Liver (tissue), 8 donors: ENCODE measurements at regions not wholly inside any gene's neighbourhood (a gene's known extent, or its start where the extent isn't known, plus 50 kb on each side); places are given as distances from the start of the nearest gene placed in this dataset.

Source experiments
- DNase-seq: peaks from one replicate; pipeline ENCODE4 v3.0.0-alpha.2; 2017; ENCODE audit warnings: low spot score
- H3K27ac ChIP-seq, 2 donors: one replicate each; pipeline ENCODE4 v1.7.0; 2013; ENCODE audit warnings: inconsistent platforms in 2 of 2, low read length in 2 of 2, control low read depth in 1 of 2, low read depth in 1 of 2, mild to moderate bottlenecking in 1 of 2
- H3K27me3 ChIP-seq, 4 donors: one replicate each; pipeline versions ENCODE4 v1.6.1 to v1.7.0; 2013; ENCODE audit warnings: low read length in 3 of 4, inconsistent platforms in 1 of 4, mild to moderate bottlenecking in 1 of 4, moderate library complexity in 1 of 4; ENCODE audit not compliant: control insufficient read depth in 4 of 4, insufficient read depth in 4 of 4
- H3K36me3 ChIP-seq, 4 donors: one replicate each; pipeline versions ENCODE4 v1.6.1 to v1.7.0; 2013; ENCODE audit warnings: low read length in 3 of 4, mild to moderate bottlenecking in 3 of 4, low read depth in 1 of 4, moderate library complexity in 1 of 4; ENCODE audit not compliant: control insufficient read depth in 4 of 4, insufficient read depth in 3 of 4
- H3K4me1 ChIP-seq, 4 donors: one replicate each; pipeline versions ENCODE4 v1.6.1 to v1.7.0; 2013; ENCODE audit warnings: low read length in 3 of 4, mild to moderate bottlenecking in 3 of 4, moderate library complexity in 1 of 4; ENCODE audit not compliant: control insufficient read depth in 4 of 4, insufficient read depth in 4 of 4
- H3K4me3 ChIP-seq, 3 donors: one replicate each; pipeline versions ENCODE4 v1.6.1 to v1.7.0; 2013; ENCODE audit warnings: low read length in 3 of 3, control low read depth in 1 of 3, low read depth in 1 of 3, mild to moderate bottlenecking in 1 of 3
- H3K9ac ChIP-seq, 2 donors: one replicate each; pipeline ENCODE4 v1.7.0; 2013; ENCODE audit warnings: low read length in 2 of 2, mild to moderate bottlenecking in 2 of 2, moderate library complexity in 2 of 2, control low read depth in 1 of 2, low read depth in 1 of 2
- H3K9me3 ChIP-seq, 4 donors: one replicate each; pipeline versions ENCODE4 v1.6.1 to v1.7.0; 2013; ENCODE audit warnings: low read length in 3 of 4; ENCODE audit not compliant: control insufficient read depth in 4 of 4
- CTCF ChIP-seq: fragments of 150-350 bp; IDR thresholded peaks from 2 replicates; pipeline ENCODE4 v1.5.1; 2017; ENCODE audit warnings: improper control_type of control experiment, low read depth, low read length; ENCODE audit not compliant: missing input control
- EGR1 ChIP-seq, 2 donors: IDR thresholded peaks; 2 replicates each; pipeline ENCODE4 v1.6.1; 2016 to 2018; ENCODE audit warnings: antibody characterized with exemption in 2 of 2, low read depth in 2 of 2
- FOXA1 ChIP-seq: IDR thresholded peaks from 2 replicates; pipeline ENCODE4 v1.6.1; 2016; ENCODE audit warnings: antibody characterized with exemption
- FOXA2 ChIP-seq: IDR thresholded peaks from 2 replicates; pipeline ENCODE4 v1.6.1; 2016; ENCODE audit warnings: antibody characterized with exemption
- GABPA ChIP-seq, 2 donors: IDR thresholded peaks in 1 of 2; conservative IDR thresholded peaks in 1 of 2; 2 replicates each; pipeline ENCODE4 v1.6.1; 2016; ENCODE audit warnings: antibody characterized with exemption in 2 of 2, mild to moderate bottlenecking in 1 of 2, moderate library complexity in 1 of 2
- HNF4A ChIP-seq, 2 donors: conservative IDR thresholded peaks; 2 replicates each; pipeline ENCODE4 v1.6.1; 2016; ENCODE audit warnings: antibody characterized with exemption in 2 of 2, mild to moderate bottlenecking in 2 of 2
- HNF4G ChIP-seq: IDR thresholded peaks from 2 replicates; pipeline ENCODE4 v1.6.1; 2016; ENCODE audit warnings: antibody characterized with exemption
- JUND ChIP-seq, 2 donors: IDR thresholded peaks; 2 replicates each; pipeline ENCODE4 v1.6.1; 2016; ENCODE audit warnings: antibody characterized with exemption in 2 of 2
- MAX ChIP-seq: IDR thresholded peaks from 2 replicates; pipeline ENCODE4 v1.6.1; 2016; ENCODE audit warnings: antibody characterized with exemption
- NR2F2 ChIP-seq: IDR thresholded peaks from 2 replicates; pipeline ENCODE4 v1.6.1; 2016; ENCODE audit warnings: antibody characterized with exemption
- RAD21 ChIP-seq, 2 donors: IDR thresholded peaks; 2 replicates each; pipeline ENCODE4 v1.6.1; 2016; ENCODE audit warnings: antibody characterized with exemption in 2 of 2, mild to moderate bottlenecking in 2 of 2
- RXRA ChIP-seq, 2 donors: IDR thresholded peaks; 2 replicates each; pipeline ENCODE4 v1.6.1; 2017 to 2018; ENCODE audit warnings: antibody characterized with exemption in 2 of 2, mild to moderate bottlenecking in 1 of 2
- SP1 ChIP-seq: IDR thresholded peaks from 2 replicates; pipeline ENCODE4 v1.6.1; 2018; ENCODE audit warnings: antibody characterized with exemption, mild to moderate bottlenecking
- TAF1 ChIP-seq: conservative IDR thresholded peaks from 2 replicates; pipeline ENCODE4 v1.6.1; 2016; ENCODE audit warnings: antibody characterized with exemption, mild to moderate bottlenecking
- YY1 ChIP-seq: IDR thresholded peaks from 2 replicates; pipeline ENCODE4 v1.6.1; 2016; ENCODE audit warnings: antibody characterized with exemption, mild to moderate bottlenecking
- WGBS: extraction: QIAGEN DNeasy Blood & Tissue Kit; methylation state at CpG from one replicate; pipeline ENCODE4 v1.1.7; 2013; 5-methylcytosine and 5-hydroxymethylcytosine counted together
- TF ChIP-seq, protein P1 (sequence below): IDR thresholded peaks from 2 replicates; pipeline ENCODE4 v1.6.1; 2016; ENCODE audit warnings: antibody characterized with exemption, mild to moderate bottlenecking
- TF ChIP-seq, protein P2 (sequence below): IDR thresholded peaks from 2 replicates; pipeline ENCODE4 v1.6.1; 2016; ENCODE audit warnings: antibody characterized with exemption
- TF ChIP-seq, protein P3 (sequence below): IDR thresholded peaks from 2 replicates; pipeline ENCODE4 v1.6.1; 2016; ENCODE audit warnings: antibody characterized with exemption
- donor health status: healthy.
- donor health status: healthy.
- donor health status: healthy.
- donor health status: healthy.
- donor health status: healthy.

- H3K4me3 ChIP-seq = no peak overlapping the region
- H3K9ac ChIP-seq = no peak overlapping the region
- H3K9me3 ChIP-seq = no peaks in the 10 kb centered on the region
- H3K4me1 ChIP-seq = no peaks in the 10 kb centered on the region
- WGBS = 78% methylated on average over 2 of the region's 2 CpGs
- DNase-seq = no peak
- H3K36me3 ChIP-seq = peaks cover 0 to 6% (median 0%) of the 10 kb centered on the region in 4 donors
- TF ChIP-seq TAF1 = no peak
- TF ChIP-seq HNF4A (conservative IDR thresholded peaks at IDR 0.05) = no peak
- TF ChIP-seq, protein P1, sequence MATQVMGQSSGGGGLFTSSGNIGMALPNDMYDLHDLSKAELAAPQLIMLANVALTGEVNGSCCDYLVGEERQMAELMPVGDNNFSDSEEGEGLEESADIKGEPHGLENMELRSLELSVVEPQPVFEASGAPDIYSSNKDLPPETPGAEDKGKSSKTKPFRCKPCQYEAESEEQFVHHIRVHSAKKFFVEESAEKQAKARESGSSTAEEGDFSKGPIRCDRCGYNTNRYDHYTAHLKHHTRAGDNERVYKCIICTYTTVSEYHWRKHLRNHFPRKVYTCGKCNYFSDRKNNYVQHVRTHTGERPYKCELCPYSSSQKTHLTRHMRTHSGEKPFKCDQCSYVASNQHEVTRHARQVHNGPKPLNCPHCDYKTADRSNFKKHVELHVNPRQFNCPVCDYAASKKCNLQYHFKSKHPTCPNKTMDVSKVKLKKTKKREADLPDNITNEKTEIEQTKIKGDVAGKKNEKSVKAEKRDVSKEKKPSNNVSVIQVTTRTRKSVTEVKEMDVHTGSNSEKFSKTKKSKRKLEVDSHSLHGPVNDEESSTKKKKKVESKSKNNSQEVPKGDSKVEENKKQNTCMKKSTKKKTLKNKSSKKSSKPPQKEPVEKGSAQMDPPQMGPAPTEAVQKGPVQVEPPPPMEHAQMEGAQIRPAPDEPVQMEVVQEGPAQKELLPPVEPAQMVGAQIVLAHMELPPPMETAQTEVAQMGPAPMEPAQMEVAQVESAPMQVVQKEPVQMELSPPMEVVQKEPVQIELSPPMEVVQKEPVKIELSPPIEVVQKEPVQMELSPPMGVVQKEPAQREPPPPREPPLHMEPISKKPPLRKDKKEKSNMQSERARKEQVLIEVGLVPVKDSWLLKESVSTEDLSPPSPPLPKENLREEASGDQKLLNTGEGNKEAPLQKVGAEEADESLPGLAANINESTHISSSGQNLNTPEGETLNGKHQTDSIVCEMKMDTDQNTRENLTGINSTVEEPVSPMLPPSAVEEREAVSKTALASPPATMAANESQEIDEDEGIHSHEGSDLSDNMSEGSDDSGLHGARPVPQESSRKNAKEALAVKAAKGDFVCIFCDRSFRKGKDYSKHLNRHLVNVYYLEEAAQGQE = no peak
- no peak for TF ChIP-seq MAX
- TF ChIP-seq NR2F2 = no peak
- no peak for TF ChIP-seq YY1
- no peak for TF ChIP-seq FOXA1
- no peak for TF ChIP-seq RAD21 (IDR thresholded peaks at IDR 0.05)
- no peak for TF ChIP-seq HNF4G
- TF ChIP-seq GABPA (IDR thresholded peaks at IDR 0.05 in 1 of 2, conservative IDR thresholded peaks at IDR 0.05 in 1 of 2) = no peak
- TF ChIP-seq FOXA2 = no peak
- no peak for TF ChIP-seq JUND (IDR thresholded peaks at IDR 0.05)
- TF ChIP-seq RXRA (IDR thresholded peaks at IDR 0.05) = no peak
- TF ChIP-seq, protein P2, sequence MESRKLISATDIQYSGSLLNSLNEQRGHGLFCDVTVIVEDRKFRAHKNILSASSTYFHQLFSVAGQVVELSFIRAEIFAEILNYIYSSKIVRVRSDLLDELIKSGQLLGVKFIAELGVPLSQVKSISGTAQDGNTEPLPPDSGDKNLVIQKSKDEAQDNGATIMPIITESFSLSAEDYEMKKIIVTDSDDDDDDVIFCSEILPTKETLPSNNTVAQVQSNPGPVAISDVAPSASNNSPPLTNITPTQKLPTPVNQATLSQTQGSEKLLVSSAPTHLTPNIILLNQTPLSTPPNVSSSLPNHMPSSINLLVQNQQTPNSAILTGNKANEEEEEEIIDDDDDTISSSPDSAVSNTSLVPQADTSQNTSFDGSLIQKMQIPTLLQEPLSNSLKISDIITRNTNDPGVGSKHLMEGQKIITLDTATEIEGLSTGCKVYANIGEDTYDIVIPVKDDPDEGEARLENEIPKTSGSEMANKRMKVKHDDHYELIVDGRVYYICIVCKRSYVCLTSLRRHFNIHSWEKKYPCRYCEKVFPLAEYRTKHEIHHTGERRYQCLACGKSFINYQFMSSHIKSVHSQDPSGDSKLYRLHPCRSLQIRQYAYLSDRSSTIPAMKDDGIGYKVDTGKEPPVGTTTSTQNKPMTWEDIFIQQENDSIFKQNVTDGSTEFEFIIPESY = no peak
- TF ChIP-seq EGR1 (IDR thresholded peaks at IDR 0.05; ENCODE audit: low read depth in 2 of 2) = no peak
- TF ChIP-seq, protein P3, sequence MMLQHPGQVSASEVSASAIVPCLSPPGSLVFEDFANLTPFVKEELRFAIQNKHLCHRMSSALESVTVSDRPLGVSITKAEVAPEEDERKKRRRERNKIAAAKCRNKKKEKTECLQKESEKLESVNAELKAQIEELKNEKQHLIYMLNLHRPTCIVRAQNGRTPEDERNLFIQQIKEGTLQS = no peak
- TF ChIP-seq CTCF = no peak
- TF ChIP-seq SP1 = no peak
- H3K27me3 ChIP-seq = no peaks in the 10 kb centered on the region
- H3K27ac ChIP-seq = no peak overlapping the region
Measured at GRCh38 chr14:37721976-37722659, 126.7 kb downstream of the TTC6 start.
